Central memory CD4-positive, alpha-beta T cell (primary cell): ENCODE measurements at regions not wholly inside any gene's neighbourhood (a gene's known extent, or its start where the extent isn't known, plus 50 kb on each side); places are given as distances from the start of the nearest gene placed in this dataset.

Source experiments
- DNase-seq: peaks from one replicate; pipeline ENCODE4 v3.0.0; 2022

- DNase-seq, result no peak
Observed at GRCh38 chr9:106358331-106358730, 504.6 kb upstream of the ZNF462 start.

GRCh38 chr9:106376689-106377088 lies 486.3 kb upstream of the ZNF462 start:
- DNase-seq, result no peak

- no peak for DNase-seq
Observed at GRCh38 chr9:106383072-106383471, 479.9 kb upstream of the ZNF462 start.

GRCh38 chr9:106387965-106388364 lies 475.0 kb upstream of the ZNF462 start:
- DNase-seq, result no peak

GRCh38 chr9:106393226-106393625 lies 469.7 kb upstream of the ZNF462 start:
- no peak for DNase-seq

GRCh38 chr9:106400170-106400569 lies 462.8 kb upstream of the ZNF462 start:
- no peak for DNase-seq

- no peak for DNase-seq
Observed at GRCh38 chr9:106400950-106401349, 462.0 kb upstream of the ZNF462 start.

- no peak for DNase-seq
Observed at GRCh38 chr9:106403081-106403480, 459.9 kb upstream of the ZNF462 start.

GRCh38 chr9:106404137-106404536 lies 458.8 kb upstream of the ZNF462 start:
- no peak for DNase-seq

- no peak for DNase-seq
Observed at GRCh38 chr9:106405871-106406435, 457.0 kb upstream of the ZNF462 start.

GRCh38 chr9:106414042-106414441 lies 448.9 kb upstream of the ZNF462 start:
- no peak for DNase-seq

GRCh38 chr9:106417685-106418084 lies 445.3 kb upstream of the ZNF462 start:
- no peak for DNase-seq

GRCh38 chr9:106419829-106420228 lies 443.1 kb upstream of the ZNF462 start:
- no peak for DNase-seq

- no peak for DNase-seq
Observed at GRCh38 chr9:106420511-106420944, 442.4 kb upstream of the ZNF462 start.

GRCh38 chr9:106421772-106422171 lies 441.2 kb upstream of the ZNF462 start:
- DNase-seq, result no peak

- DNase-seq, result no peak
Observed at GRCh38 chr9:106423575-106423974, 439.4 kb upstream of the ZNF462 start.

GRCh38 chr9:106432631-106433030 lies 430.3 kb upstream of the ZNF462 start:
- no peak for DNase-seq

- DNase-seq, result no peak
Observed at GRCh38 chr9:106438928-106439327, 424.0 kb upstream of the ZNF462 start.

- DNase-seq, result no peak
Observed at GRCh38 chr9:106441283-106441682, 421.7 kb upstream of the ZNF462 start.

GRCh38 chr9:106443520-106443919 lies 419.4 kb upstream of the ZNF462 start:
- DNase-seq, result no peak

- DNase-seq, result no peak
Observed at GRCh38 chr9:106445107-106445506, 417.9 kb upstream of the ZNF462 start.

GRCh38 chr9:106449336-106449927 lies 413.5 kb upstream of the ZNF462 start:
- no peak for DNase-seq

GRCh38 chr9:106450549-106450948 lies 412.4 kb upstream of the ZNF462 start:
- DNase-seq, result no peak

GRCh38 chr9:106451223-106451622 lies 411.7 kb upstream of the ZNF462 start:
- no peak for DNase-seq

- no peak for DNase-seq
Observed at GRCh38 chr9:106456581-106456980, 406.4 kb upstream of the ZNF462 start.
